ENCODE measurements at regions not wholly inside any gene's neighbourhood (a gene's known extent, or its start where the extent isn't known, plus 50 kb on each side); places are given as distances from the start of the nearest gene placed in this dataset.

DNA sequence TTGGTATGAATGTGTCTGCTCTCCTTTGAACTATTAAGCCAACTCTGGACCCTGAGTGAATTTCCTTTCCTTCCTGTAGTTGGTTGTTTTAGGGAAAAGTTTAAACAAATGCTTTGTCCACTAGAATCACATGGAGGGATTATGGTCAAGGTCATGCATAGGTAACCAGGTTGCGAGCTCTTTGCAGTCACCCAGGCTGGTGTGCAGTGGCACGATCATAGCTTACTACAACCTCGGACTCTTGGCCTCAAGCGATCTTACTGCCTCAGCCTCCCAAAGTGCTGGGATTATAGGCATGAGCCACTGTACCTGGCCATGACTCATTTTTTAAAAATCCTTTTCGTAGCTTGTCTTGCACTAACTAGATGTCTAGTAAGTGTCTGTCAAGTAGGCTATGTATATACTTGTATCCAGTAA is 88.0 kb upstream of the SOX4 start:
- TF ChIP-seq, protein P1, sequence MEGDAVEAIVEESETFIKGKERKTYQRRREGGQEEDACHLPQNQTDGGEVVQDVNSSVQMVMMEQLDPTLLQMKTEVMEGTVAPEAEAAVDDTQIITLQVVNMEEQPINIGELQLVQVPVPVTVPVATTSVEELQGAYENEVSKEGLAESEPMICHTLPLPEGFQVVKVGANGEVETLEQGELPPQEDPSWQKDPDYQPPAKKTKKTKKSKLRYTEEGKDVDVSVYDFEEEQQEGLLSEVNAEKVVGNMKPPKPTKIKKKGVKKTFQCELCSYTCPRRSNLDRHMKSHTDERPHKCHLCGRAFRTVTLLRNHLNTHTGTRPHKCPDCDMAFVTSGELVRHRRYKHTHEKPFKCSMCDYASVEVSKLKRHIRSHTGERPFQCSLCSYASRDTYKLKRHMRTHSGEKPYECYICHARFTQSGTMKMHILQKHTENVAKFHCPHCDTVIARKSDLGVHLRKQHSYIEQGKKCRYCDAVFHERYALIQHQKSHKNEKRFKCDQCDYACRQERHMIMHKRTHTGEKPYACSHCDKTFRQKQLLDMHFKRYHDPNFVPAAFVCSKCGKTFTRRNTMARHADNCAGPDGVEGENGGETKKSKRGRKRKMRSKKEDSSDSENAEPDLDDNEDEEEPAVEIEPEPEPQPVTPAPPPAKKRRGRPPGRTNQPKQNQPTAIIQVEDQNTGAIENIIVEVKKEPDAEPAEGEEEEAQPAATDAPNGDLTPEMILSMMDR (tag by site-specific recombination; IDR thresholded peaks at IDR 0.05) = no peak
- no peak for TF ChIP-seq ZSCAN30 (tag by site-specific recombination; IDR thresholded peaks at IDR 0.05)
- no peak for TF ChIP-seq ZNF621 (tag by site-specific recombination; IDR thresholded peaks at IDR 0.05)
- TF ChIP-seq KLF16 (tag by site-specific recombination; IDR thresholded peaks at IDR 0.05) = no peak
- TF ChIP-seq ZNF747 (tag by site-specific recombination; IDR thresholded peaks at IDR 0.05) = no peak
- no peak for TF ChIP-seq ZBTB8A (tag by site-specific recombination; IDR thresholded peaks at IDR 0.05)
- TF ChIP-seq ZFP41 (tag by site-specific recombination; IDR thresholded peaks at IDR 0.05; ENCODE audit: borderline replicate concordance) = no peak
- TF ChIP-seq BCL11A (tag by site-specific recombination; IDR thresholded peaks at IDR 0.05; ENCODE audit: low read depth) = no peak
- TF ChIP-seq EGR2 (tag by site-specific recombination; IDR thresholded peaks at IDR 0.05; ENCODE audit: low read depth) = no peak
- TF ChIP-seq ZNF560 (tag by site-specific recombination; IDR thresholded peaks at IDR 0.05; ENCODE audit: borderline replicate concordance) = no peak
- no peak for TF ChIP-seq ZNF138 (tag by site-specific recombination; IDR thresholded peaks at IDR 0.05; ENCODE audit: borderline replicate concordance)
- no peak for TF ChIP-seq ZNF24 (tag by site-specific recombination; IDR thresholded peaks at IDR 0.05)
